OCI-M1 (cell line): ENCODE measurements at regions not wholly inside any gene's neighbourhood (a gene's known extent, or its start where the extent isn't known, plus 50 kb on each side); places are given as distances from the start of the nearest gene placed in this dataset.

Source experiments
- DNase-seq: peaks from one replicate; lab custom pipeline; 2025; lab: John Stamatoyannopoulos, UW

- no peak for DNase-seq
Measured at GRCh38 chr5:143761663-143762062, 50.3 kb upstream of the HMHB1 start.

GRCh38 chr5:143760755-143761154, 51.2 kb upstream of the HMHB1 start:
- DNase-seq, result no peak

- DNase-seq, result no peak
Measured at GRCh38 chr5:143760131-143760505, 51.8 kb upstream of the HMHB1 start.

GRCh38 chr5:143759396-143760130, 52.4 kb upstream of the HMHB1 start:
- DNase-seq, result no peak

GRCh38 chr5:143758750-143759149, 53.2 kb upstream of the HMHB1 start:
- DNase-seq, result no peak

GRCh38 chr5:143758015-143758414, 53.9 kb upstream of the HMHB1 start:
- no peak for DNase-seq

- DNase-seq, result no peak
Measured at GRCh38 chr5:143757116-143757515, 54.8 kb upstream of the HMHB1 start.

- DNase-seq, result no peak
Measured at GRCh38 chr5:143755966-143756365, 56.0 kb upstream of the HMHB1 start.

- no peak for DNase-seq
Measured at GRCh38 chr5:143752165-143752850, 59.7 kb upstream of the HMHB1 start.

- DNase-seq, result no peak
Measured at GRCh38 chr5:143751342-143751741, 60.6 kb upstream of the HMHB1 start.

- DNase-seq, result no peak
Measured at GRCh38 chr5:143749581-143750205, 62.3 kb upstream of the HMHB1 start.

- no peak for DNase-seq
Measured at GRCh38 chr5:143748516-143748915, 63.4 kb upstream of the HMHB1 start.

GRCh38 chr5:143742951-143743350, 69.0 kb upstream of the HMHB1 start:
- DNase-seq, result no peak

- peak; percentile 75 for DNase-seq
Measured at GRCh38 chr5:143741421-143741820, 70.5 kb upstream of the HMHB1 start.

GRCh38 chr5:143740956-143741355, 71.0 kb upstream of the HMHB1 start:
- no peak for DNase-seq

GRCh38 chr5:143739746-143740145, 72.2 kb upstream of the HMHB1 start:
- DNase-seq, result no peak

GRCh38 chr5:143738417-143739401, 73.3 kb upstream of the HMHB1 start:
- no peak for DNase-seq

GRCh38 chr5:143737062-143737461, 74.9 kb upstream of the HMHB1 start:
- no peak for DNase-seq

GRCh38 chr5:143734456-143734780, 77.5 kb upstream of the HMHB1 start:
- no peak for DNase-seq

- DNase-seq, result no peak
Measured at GRCh38 chr5:143733665-143734455, 78.1 kb upstream of the HMHB1 start.

- no peak for DNase-seq
Measured at GRCh38 chr5:143732402-143732801, 79.6 kb upstream of the HMHB1 start.
